Endothelial cell of umbilical vein (primary cell): ENCODE measurements at regions not wholly inside any gene's neighbourhood (a gene's known extent, or its start where the extent isn't known, plus 50 kb on each side); places are given as distances from the start of the nearest gene placed in this dataset.

Experiments used
- CTCF ChIP-seq, 2 donors: IDR thresholded peaks; 1 replicate in 1 of 2; 2 replicates in 1 of 2; pipeline ENCODE4 v1.5.1; 2011; ENCODE audit warnings: low read length in 2 of 2, mild to moderate bottlenecking in 2 of 2, moderate library complexity in 2 of 2, control low read depth in 1 of 2, inconsistent platforms in 1 of 2, low read depth in 1 of 2; ENCODE audit not compliant: insufficient read depth in 1 of 2; ENCODE audit errors: extremely low read depth in 1 of 2
- EZH2 ChIP-seq: IDR thresholded peaks from 2 replicates; pipeline ENCODE4 v1.6.1; 2012; ENCODE audit warnings: borderline replicate concordance, low read depth, mild to moderate bottlenecking, moderate library complexity, low read length, inconsistent platforms; ENCODE audit not compliant: severe bottlenecking
- FOS ChIP-seq: IDR thresholded peaks from 2 replicates; pipeline ENCODE4 v1.6.1; 2011; ENCODE audit warnings: mild to moderate bottlenecking, low read length, moderate library complexity, borderline replicate concordance; ENCODE audit not compliant: insufficient read depth
- GATA2 ChIP-seq: IDR thresholded peaks from 2 replicates; pipeline ENCODE4 v1.7.0; 2011; ENCODE audit warnings: low read depth, mild to moderate bottlenecking, moderate library complexity, mixed read lengths, low read length; ENCODE audit not compliant: insufficient read length, insufficient read depth
- MAX ChIP-seq: IDR thresholded peaks from 2 replicates; pipeline ENCODE4 v1.6.1; 2011; ENCODE audit not compliant: insufficient read depth, insufficient read length
- POLR2A ChIP-seq: IDR thresholded peaks from 2 replicates; pipeline ENCODE4 v1.6.1; 2012; ENCODE audit warnings: low read depth, mild to moderate bottlenecking, control low read depth, low read length
- POLR2AphosphoS5 ChIP-seq: IDR thresholded peaks from 2 replicates; pipeline ENCODE4 v1.6.1; 2012; ENCODE audit warnings: low read depth, mild to moderate bottlenecking, control low read depth, low read length, moderate library complexity; ENCODE audit not compliant: insufficient read depth

- no peak for TF ChIP-seq CTCF (IDR thresholded peaks at IDR 0.05; ENCODE audit: extremely low read depth in 1 of 2, insufficient read depth in 1 of 2, low read depth in 1 of 2, low read length in 2 of 2)
- no peak for TF ChIP-seq POLR2A
- TF ChIP-seq EZH2: no peak
- TF ChIP-seq MAX: no peak
- no peak for TF ChIP-seq FOS
- TF ChIP-seq GATA2: no peak
- no peak for TF ChIP-seq POLR2AphosphoS5
Measured at GRCh38 chr5:84825606-84826005, 440.9 kb upstream of the EDIL3 start.
